ENCODE measurements at regions not wholly inside any gene's neighbourhood (a gene's known extent, or its start where the extent isn't known, plus 50 kb on each side); places are given as distances from the start of the nearest gene placed in this dataset.

- Histone ChIP-seq H3K4me3 (no peak overlapping the region), H3K9me3 (no peaks in the 10 kb centered on the region), H3K36me3 (no peaks in the 10 kb centered on the region), H3K27ac (no peak overlapping the region), H3K9ac (ENCODE audit: low read depth in 2 of 2, low read length in 2 of 2) (no peak overlapping the region), H3K27me3 (no peaks in the 10 kb centered on the region), H3K4me1 (no peaks in the 10 kb centered on the region)
- intact Hi-C loops (cut with DNase I) = no loop called here
- DNase-seq = no peak
- TF ChIP-seq CTCF (IDR thresholded peaks at IDR 0.05) = no peak
These were observed 428.1 kb upstream of the NAALADL2 start for GRCh38 chr3:174430986-174431385.

GRCh38 chr3:174431717-174432116 is 427.4 kb upstream of the NAALADL2 start:
- no peaks in the 10 kb centered on the region for H3K36me3 ChIP-seq
- DNase-seq = no peak
- no peaks in the 10 kb centered on the region for H3K4me1 ChIP-seq
- H3K4me3 ChIP-seq = no peak overlapping the region
- no peak overlapping the region for H3K27ac ChIP-seq
- no peak for TF ChIP-seq CTCF (IDR thresholded peaks at IDR 0.05)
- no peaks in the 10 kb centered on the region for H3K27me3 ChIP-seq
- H3K9me3 ChIP-seq = no peaks in the 10 kb centered on the region
- H3K9ac ChIP-seq (ENCODE audit: low read depth in 2 of 2, low read length in 2 of 2) = no peak overlapping the region
- intact Hi-C loops (cut with DNase I) = no loop called here

- no peak overlapping the region for H3K27ac ChIP-seq
- H3K36me3 ChIP-seq = no peaks in the 10 kb centered on the region
- H3K9me3 ChIP-seq = no peaks in the 10 kb centered on the region
- TF ChIP-seq CTCF (IDR thresholded peaks at IDR 0.05) = no peak
- H3K4me3 ChIP-seq = no peak overlapping the region
- intact Hi-C loops (cut with DNase I) = no loop called here
- no peaks in the 10 kb centered on the region for H3K27me3 ChIP-seq
- no peak for DNase-seq
- H3K4me1 ChIP-seq = no peaks in the 10 kb centered on the region
- no peak overlapping the region for H3K9ac ChIP-seq (ENCODE audit: low read depth in 2 of 2, low read length in 2 of 2)
These were observed 422.8 kb upstream of the NAALADL2 start for GRCh38 chr3:174436367-174436766.

- no peak overlapping the region for H3K4me3 ChIP-seq
- no peaks in the 10 kb centered on the region for H3K36me3 ChIP-seq
- DNase-seq = no peak
- intact Hi-C loops (cut with DNase I) = no loop called here
- H3K27me3 ChIP-seq = no peaks in the 10 kb centered on the region
- H3K9me3 ChIP-seq = no peaks in the 10 kb centered on the region
- H3K9ac ChIP-seq (ENCODE audit: low read depth in 2 of 2, low read length in 2 of 2) = peak overlapping the region in 1 of 2 donors; percentile 81
- no peaks in the 10 kb centered on the region for H3K4me1 ChIP-seq
- no peak for TF ChIP-seq CTCF (IDR thresholded peaks at IDR 0.05)
- peak overlapping the region; percentile 97 for H3K27ac ChIP-seq
These were observed 420.5 kb upstream of the NAALADL2 start for GRCh38 chr3:174438501-174439145.

GRCh38 chr3:174439331-174440252 is 419.5 kb upstream of the NAALADL2 start:
- no peaks in the 10 kb centered on the region for H3K27me3 ChIP-seq
- H3K4me1 ChIP-seq = no peaks in the 10 kb centered on the region
- intact Hi-C loops (cut with DNase I) = no loop called here
- peak overlapping the region; percentile 67 for H3K4me3 ChIP-seq
- H3K36me3 ChIP-seq = no peaks in the 10 kb centered on the region
- TF ChIP-seq CTCF (IDR thresholded peaks at IDR 0.05) = no peak
- no peaks in the 10 kb centered on the region for H3K9me3 ChIP-seq
- H3K27ac ChIP-seq = peak overlapping the region; percentile 97
- peak overlapping the region; percentile 62 to 81 for H3K9ac ChIP-seq (ENCODE audit: low read depth in 2 of 2, low read length in 2 of 2)
- peak; percentile 32 for DNase-seq
